SK-N-MC (cell line): ENCODE measurements at regions not wholly inside any gene's neighbourhood (a gene's known extent, or its start where the extent isn't known, plus 50 kb on each side); places are given as distances from the start of the nearest gene placed in this dataset.

Experiments
- DNase-seq: peaks from one replicate; pipeline ENCODE4 v3.0.0-alpha.2; 2011; ENCODE audit warnings: low read depth, low spot score
- H3K27ac ChIP-seq: fragments of 200-600 bp; sonication (generic); 2 replicates; pipeline ENCODE4 v1.5.1; 2016; ENCODE audit warnings: mixed run types
- H3K36me3 ChIP-seq: fragments of 200-600 bp; sonication (generic); 2 replicates; pipeline ENCODE4 v1.6.1; 2017; ENCODE audit warnings: antibody characterized with exemption, low read length, mixed read lengths; ENCODE audit not compliant: insufficient read depth
- H3K4me3 ChIP-seq: fragments of 200-600 bp; sonication (generic); 2 replicates; pipeline ENCODE4 v1.5.1; 2016
- H3K9ac ChIP-seq: fragments of 200-600 bp; sonication (generic); 2 replicates; pipeline ENCODE4 v1.8.0; 2017; ENCODE audit warnings: mixed run types, mixed read lengths; ENCODE audit not compliant: insufficient read length
- H3K9me3 ChIP-seq: fragments of 200-600 bp; sonication (generic); 2 replicates; pipeline ENCODE4 v1.6.1; 2017; ENCODE audit warnings: low read depth, mild to moderate bottlenecking, antibody characterized with exemption, low read length, moderate library complexity, mixed read lengths
- EZH2 ChIP-seq: fragments of 200-600 bp; sonication (generic); IDR thresholded peaks from one replicate; pipeline ENCODE4 v1.6.1; 2017; ENCODE audit warnings: antibody characterized with exemption
- FOXP2 ChIP-seq: optimal IDR thresholded peaks from 2 replicates; pipeline ENCODE3; 2011; ENCODE audit warnings: mild to moderate bottlenecking, moderate library complexity; ENCODE audit not compliant: insufficient read depth; ENCODE audit errors: extremely low read length, control extremely low read depth
- POLR2AphosphoS5 ChIP-seq: IDR thresholded peaks from 2 replicates; pipeline ENCODE4 v1.6.1; 2012; ENCODE audit warnings: mild to moderate bottlenecking, low read depth, low read length, borderline replicate concordance

- no peak overlapping the region for H3K4me3 ChIP-seq
- no peak for TF ChIP-seq EZH2
- TF ChIP-seq POLR2AphosphoS5: no peak
- no peak for TF ChIP-seq FOXP2
- H3K9ac ChIP-seq: no peak overlapping the region
- H3K9me3 ChIP-seq: no peaks in the 10 kb centered on the region
- no peak overlapping the region for H3K27ac ChIP-seq
- no peak for DNase-seq
- no peaks in the 10 kb centered on the region for H3K36me3 ChIP-seq
Measured at GRCh38 chr11:91846002-91846401, 378.6 kb upstream of the FAT3 start.

- H3K4me3 ChIP-seq: no peak overlapping the region
- no peaks in the 10 kb centered on the region for H3K36me3 ChIP-seq
- no peak for TF ChIP-seq FOXP2
- TF ChIP-seq EZH2: no peak
- TF ChIP-seq POLR2AphosphoS5: no peak
- DNase-seq: no peak
- no peak overlapping the region for H3K27ac ChIP-seq
- H3K9me3 ChIP-seq: no peaks in the 10 kb centered on the region
- no peak overlapping the region for H3K9ac ChIP-seq
Measured at GRCh38 chr11:91840640-91841240, 383.9 kb upstream of the FAT3 start.

DNA sequence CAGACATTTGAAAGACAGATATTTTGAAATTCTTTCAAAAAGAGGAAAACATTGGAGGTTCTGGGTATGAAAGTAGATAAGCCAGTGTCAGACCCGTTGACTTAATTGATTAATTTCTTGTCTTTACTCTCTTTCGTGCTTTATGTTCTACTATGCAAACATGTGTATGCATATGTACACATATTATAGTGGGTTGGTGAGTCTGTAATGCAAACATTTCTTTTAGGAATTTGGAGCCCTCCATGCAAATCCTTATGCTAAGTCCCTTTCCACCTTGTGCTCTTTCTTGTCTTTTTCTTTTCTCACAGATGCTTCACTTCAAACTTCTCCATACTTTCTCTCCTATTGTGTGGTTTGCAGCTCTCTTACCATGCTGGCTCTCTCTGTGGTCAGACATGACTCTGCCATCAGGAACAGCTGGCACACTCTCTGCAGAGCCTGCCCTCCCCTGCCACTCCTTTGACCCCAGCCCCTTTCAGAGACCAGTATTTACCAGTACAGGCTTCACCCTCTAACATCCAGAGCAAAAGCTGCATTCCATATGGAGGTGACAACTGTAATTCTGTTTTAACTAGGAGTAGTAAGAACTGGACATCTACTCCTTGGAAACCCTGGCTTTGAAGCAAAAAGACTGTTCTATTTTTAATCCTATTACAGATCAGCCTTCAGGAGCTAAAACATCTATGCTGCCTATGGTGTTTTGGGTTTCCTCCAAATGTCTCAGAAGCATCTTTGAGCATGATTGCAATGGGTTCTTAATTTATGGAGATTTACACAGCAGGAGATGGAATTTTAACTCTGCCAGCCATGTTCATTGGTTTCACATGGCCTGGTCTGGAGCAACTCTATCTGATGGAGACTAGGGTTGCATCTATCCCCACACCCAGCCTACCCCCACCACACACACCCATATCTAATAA, 386.9 kb upstream of the FAT3 start:
- TF ChIP-seq FOXP2 (no peak), POLR2AphosphoS5 (no peak), EZH2 (no peak)
- DNase-seq: no peak
- H3K9me3 ChIP-seq: no peaks in the 10 kb centered on the region
- H3K36me3 ChIP-seq: no peaks in the 10 kb centered on the region
- H3K27ac ChIP-seq: no peak overlapping the region
- no peak overlapping the region for H3K9ac ChIP-seq
- no peak overlapping the region for H3K4me3 ChIP-seq

DNA sequence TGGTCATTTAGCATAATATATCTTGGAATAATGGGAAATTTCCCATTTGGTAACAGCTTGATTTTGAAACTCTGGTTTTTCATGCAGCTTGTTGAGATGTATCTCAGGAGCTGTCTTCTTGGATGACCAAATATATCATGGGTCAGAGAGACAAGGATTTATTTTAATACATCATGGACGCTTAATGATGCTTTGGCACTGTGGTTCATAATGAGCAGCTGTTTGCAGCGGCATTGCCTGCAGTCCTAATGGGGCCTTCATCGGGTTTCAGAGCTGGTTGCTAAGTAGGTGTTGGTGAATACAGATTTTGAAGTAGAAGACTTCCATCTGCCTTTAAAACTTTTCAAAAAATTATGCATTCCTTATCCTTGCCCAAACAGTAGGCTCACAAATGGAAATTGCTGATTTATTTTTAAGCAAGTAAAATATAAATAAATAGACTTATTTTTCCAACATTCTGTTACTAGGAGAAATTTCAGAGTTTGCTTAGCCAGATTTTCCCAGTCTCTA, 389.5 kb upstream of the FAT3 start:
- no peak overlapping the region for H3K4me3 ChIP-seq
- TF ChIP-seq FOXP2 (no peak), POLR2AphosphoS5 (no peak), EZH2 (no peak)
- H3K27ac ChIP-seq: no peak overlapping the region
- no peak for DNase-seq
- no peak overlapping the region for H3K9ac ChIP-seq
- no peaks in the 10 kb centered on the region for H3K9me3 ChIP-seq
- no peaks in the 10 kb centered on the region for H3K36me3 ChIP-seq

GRCh38 chr11:91828901-91829300, 395.7 kb upstream of the FAT3 start:
- no peak for DNase-seq
- no peaks in the 10 kb centered on the region for H3K9me3 ChIP-seq
- no peak overlapping the region for H3K9ac ChIP-seq
- H3K27ac ChIP-seq: no peak overlapping the region
- no peaks in the 10 kb centered on the region for H3K36me3 ChIP-seq
- no peak for TF ChIP-seq EZH2
- TF ChIP-seq FOXP2: no peak
- TF ChIP-seq POLR2AphosphoS5: no peak
- no peak overlapping the region for H3K4me3 ChIP-seq

GRCh38 chr11:91825777-91826176, 398.8 kb upstream of the FAT3 start:
- Histone ChIP-seq H3K36me3 (no peaks in the 10 kb centered on the region), H3K9me3 (no peaks in the 10 kb centered on the region), H3K9ac (no peak overlapping the region), H3K4me3 (no peak overlapping the region), H3K27ac (no peak overlapping the region)
- TF ChIP-seq FOXP2 (no peak), EZH2 (no peak), POLR2AphosphoS5 (no peak)
- DNase-seq: no peak

GRCh38 chr11:91823252-91823830, 401.3 kb upstream of the FAT3 start:
- no peaks in the 10 kb centered on the region for H3K9me3 ChIP-seq
- no peak overlapping the region for H3K27ac ChIP-seq
- no peaks in the 10 kb centered on the region for H3K36me3 ChIP-seq
- DNase-seq: no peak
- no peak overlapping the region for H3K9ac ChIP-seq
- no peak for TF ChIP-seq POLR2AphosphoS5
- H3K4me3 ChIP-seq: no peak overlapping the region

- no peak overlapping the region for H3K9ac ChIP-seq
- no peak for TF ChIP-seq FOXP2
- TF ChIP-seq POLR2AphosphoS5: no peak
- no peak for TF ChIP-seq EZH2
- no peak overlapping the region for H3K4me3 ChIP-seq
- no peak for DNase-seq
- H3K9me3 ChIP-seq: no peaks in the 10 kb centered on the region
- H3K36me3 ChIP-seq: no peaks in the 10 kb centered on the region
- no peak overlapping the region for H3K27ac ChIP-seq
Measured at GRCh38 chr11:91822805-91823204, 401.8 kb upstream of the FAT3 start.

DNA sequence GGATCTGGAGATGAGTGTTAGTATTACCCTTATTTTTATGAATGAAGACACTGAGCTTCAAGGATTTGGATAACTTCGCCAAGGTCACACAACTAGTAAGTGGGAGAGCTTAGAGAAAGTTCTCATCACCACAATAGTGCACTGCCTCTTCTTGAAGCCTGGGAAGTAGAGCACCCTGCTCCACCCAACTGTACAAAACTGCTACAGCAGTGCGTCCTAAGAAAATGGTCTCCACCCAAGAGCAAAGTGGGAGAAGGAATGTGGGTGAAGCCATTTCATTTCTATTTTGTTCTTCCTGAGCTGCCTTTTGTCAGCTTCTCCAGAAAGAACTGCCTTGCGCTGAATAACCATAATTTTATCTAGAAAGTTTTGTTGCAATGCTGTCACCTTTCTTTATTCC, 403.9 kb upstream of the FAT3 start:
- no peak overlapping the region for H3K27ac ChIP-seq
- no peak overlapping the region for H3K4me3 ChIP-seq
- TF ChIP-seq EZH2 (no peak), FOXP2 (no peak), POLR2AphosphoS5 (no peak)
- H3K9ac ChIP-seq: no peak overlapping the region
- H3K9me3 ChIP-seq: no peaks in the 10 kb centered on the region
- H3K36me3 ChIP-seq: no peaks in the 10 kb centered on the region
- no peak for DNase-seq
